ENCODE measurements at regions not wholly inside any gene's neighbourhood (a gene's known extent, or its start where the extent isn't known, plus 50 kb on each side); places are given as distances from the start of the nearest gene placed in this dataset.

DNA sequence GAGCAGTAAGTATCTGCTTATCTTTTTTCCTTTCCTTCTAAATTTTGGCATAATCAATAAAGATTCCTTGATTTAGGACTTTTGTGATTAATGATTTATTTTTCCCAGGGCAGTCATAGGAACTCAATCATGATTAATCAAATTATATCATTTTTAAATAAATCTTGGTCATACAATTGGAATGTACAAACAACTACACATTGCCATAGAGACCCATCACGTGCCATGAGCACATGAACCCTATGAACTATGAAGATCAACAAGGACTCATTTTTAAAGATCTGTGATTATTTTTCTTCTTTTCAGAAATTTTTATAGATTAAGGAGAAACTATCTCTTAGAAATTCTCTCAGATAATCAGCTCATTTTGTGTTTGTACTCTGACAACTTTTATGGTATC is 622.4 kb downstream of the BCKDHB start:
- TF ChIP-seq POLR2A (IDR thresholded peaks at IDR 0.05; ENCODE audit: low read length) (no peak), GATA1 (IDR thresholded peaks at IDR 0.05; ENCODE audit: low read depth, low read length) (no peak)

All from erythroblast (primary cell).